Breast epithelium (tissue), 3 donors: ENCODE measurements at regions not wholly inside any gene's neighbourhood (a gene's known extent, or its start where the extent isn't known, plus 50 kb on each side); places are given as distances from the start of the nearest gene placed in this dataset.

Source experiments
- POLR2A ChIP-seq: fragments of 450-650 bp; IDR thresholded peaks from one replicate; pipeline ENCODE4 v1.6.1; 2016; ENCODE audit warnings: antibody characterized with exemption, mild to moderate bottlenecking, moderate library complexity
- TF ChIP-seq, protein P1 (sequence below), 3 donors: fragments of 450-650 bp; IDR thresholded peaks; one replicate each; pipeline ENCODE4 v1.5.1; 2016 to 2017; ENCODE audit warnings: antibody characterized with exemption in 3 of 3, mild to moderate bottlenecking in 3 of 3, moderate library complexity in 3 of 3

DNA sequence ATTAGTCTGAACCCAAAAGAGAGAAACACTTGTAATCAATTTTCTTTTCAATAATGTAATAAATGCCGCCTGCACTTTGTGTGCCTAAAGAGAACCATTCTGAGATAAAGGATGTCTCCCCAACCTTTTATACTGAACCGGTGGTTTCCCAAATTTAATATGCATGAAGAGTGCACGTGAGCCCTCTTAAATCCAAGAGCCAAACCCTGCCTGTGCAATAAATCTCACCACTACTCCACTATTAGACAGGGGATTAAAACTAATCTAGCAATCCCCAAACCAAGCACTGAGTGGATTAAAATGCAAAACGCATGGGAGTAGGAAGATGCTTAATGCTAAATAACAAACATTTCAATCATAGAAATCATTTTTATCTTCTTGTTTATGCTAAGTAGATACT lies 351.0 kb upstream of the PSMD7 start:
- TF ChIP-seq POLR2A = no peak
- TF ChIP-seq, protein P1, sequence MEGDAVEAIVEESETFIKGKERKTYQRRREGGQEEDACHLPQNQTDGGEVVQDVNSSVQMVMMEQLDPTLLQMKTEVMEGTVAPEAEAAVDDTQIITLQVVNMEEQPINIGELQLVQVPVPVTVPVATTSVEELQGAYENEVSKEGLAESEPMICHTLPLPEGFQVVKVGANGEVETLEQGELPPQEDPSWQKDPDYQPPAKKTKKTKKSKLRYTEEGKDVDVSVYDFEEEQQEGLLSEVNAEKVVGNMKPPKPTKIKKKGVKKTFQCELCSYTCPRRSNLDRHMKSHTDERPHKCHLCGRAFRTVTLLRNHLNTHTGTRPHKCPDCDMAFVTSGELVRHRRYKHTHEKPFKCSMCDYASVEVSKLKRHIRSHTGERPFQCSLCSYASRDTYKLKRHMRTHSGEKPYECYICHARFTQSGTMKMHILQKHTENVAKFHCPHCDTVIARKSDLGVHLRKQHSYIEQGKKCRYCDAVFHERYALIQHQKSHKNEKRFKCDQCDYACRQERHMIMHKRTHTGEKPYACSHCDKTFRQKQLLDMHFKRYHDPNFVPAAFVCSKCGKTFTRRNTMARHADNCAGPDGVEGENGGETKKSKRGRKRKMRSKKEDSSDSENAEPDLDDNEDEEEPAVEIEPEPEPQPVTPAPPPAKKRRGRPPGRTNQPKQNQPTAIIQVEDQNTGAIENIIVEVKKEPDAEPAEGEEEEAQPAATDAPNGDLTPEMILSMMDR (IDR thresholded peaks at IDR 0.05) = no peak
